Subcutaneous abdominal adipose tissue (tissue), 5 donors: ENCODE measurements at regions not wholly inside any gene's neighbourhood (a gene's known extent, or its start where the extent isn't known, plus 50 kb on each side); places are given as distances from the start of the nearest gene placed in this dataset.

Experiments
- H3K27ac ChIP-seq: one replicate; pipeline ENCODE4 v1.7.0; 2013; ENCODE audit warnings: low read depth, mild to moderate bottlenecking, inconsistent platforms, low read length, moderate library complexity
- H3K27me3 ChIP-seq, 5 donors: one replicate each; pipeline ENCODE4 v1.7.0; 2013; ENCODE audit warnings: low read length in 5 of 5, inconsistent platforms in 1 of 5; ENCODE audit not compliant: control insufficient read depth in 5 of 5, insufficient read depth in 4 of 5
- H3K36me3 ChIP-seq, 5 donors: one replicate each; pipeline ENCODE4 v1.7.0; 2013; ENCODE audit warnings: low read length in 5 of 5; ENCODE audit not compliant: control insufficient read depth in 5 of 5, insufficient read depth in 5 of 5
- H3K4me1 ChIP-seq, 5 donors: one replicate each; pipeline ENCODE4 v1.7.0; 2013; ENCODE audit warnings: low read length in 5 of 5, mild to moderate bottlenecking in 3 of 5, moderate library complexity in 1 of 5; ENCODE audit not compliant: control insufficient read depth in 5 of 5, insufficient read depth in 5 of 5
- H3K4me3 ChIP-seq, 5 donors: one replicate each; pipeline ENCODE4 v1.7.0; 2013; ENCODE audit warnings: low read length in 5 of 5, low read depth in 1 of 5
- H3K9ac ChIP-seq, 5 donors: one replicate each; pipeline ENCODE4 v1.7.0; 2013; ENCODE audit warnings: low read length in 5 of 5, mild to moderate bottlenecking in 4 of 5, moderate library complexity in 3 of 5
- H3K9me3 ChIP-seq, 5 donors: one replicate each; pipeline ENCODE4 v1.7.0; 2013; ENCODE audit warnings: low read length in 5 of 5; ENCODE audit not compliant: control insufficient read depth in 5 of 5
- donor health status: healthy.
- donor health status: healthy.
- donor health status: healthy.
- donor health status: healthy.
- donor health status: healthy.

- Histone ChIP-seq H3K4me3 (no peak overlapping the region), H3K9me3 (no peaks in the 10 kb centered on the region), H3K27me3 (peaks cover 0 to 8% (median 3%) of the 10 kb centered on the region in 5 donors), H3K36me3 (no peaks in the 10 kb centered on the region), H3K4me1 (no peaks in the 10 kb centered on the region), H3K27ac (no peak overlapping the region), H3K9ac (no peak overlapping the region)
Observed at GRCh38 chrX:20606831-20607230, 340.1 kb upstream of the RPS6KA3 start.

- no peaks in the 10 kb centered on the region for H3K36me3 ChIP-seq
- peaks cover 0 to 9% (median 6%) of the 10 kb centered on the region in 5 donors for H3K4me1 ChIP-seq
- H3K27ac ChIP-seq: peak overlapping the region; percentile 9
- no peak overlapping the region for H3K9ac ChIP-seq
- no peaks in the 10 kb centered on the region for H3K9me3 ChIP-seq
- peaks cover 0 to 10% (median 0%) of the 10 kb centered on the region in 5 donors for H3K27me3 ChIP-seq
- H3K4me3 ChIP-seq: no peak overlapping the region
Observed at GRCh38 chrX:20596856-20597255, 330.1 kb upstream of the RPS6KA3 start.

GRCh38 chrX:20595928-20596575 lies 329.3 kb upstream of the RPS6KA3 start:
- no peaks in the 10 kb centered on the region for H3K36me3 ChIP-seq
- H3K4me3 ChIP-seq: no peak overlapping the region
- H3K27me3 ChIP-seq: peaks cover 0 to 10% (median 0%) of the 10 kb centered on the region in 5 donors
- H3K4me1 ChIP-seq: peaks cover 0 to 9% (median 6%) of the 10 kb centered on the region in 5 donors
- H3K9ac ChIP-seq: no peak overlapping the region
- H3K9me3 ChIP-seq: peaks cover 0 to 3% (median 0%) of the 10 kb centered on the region in 5 donors
- H3K27ac ChIP-seq: peak overlapping the region; percentile 9

DNA sequence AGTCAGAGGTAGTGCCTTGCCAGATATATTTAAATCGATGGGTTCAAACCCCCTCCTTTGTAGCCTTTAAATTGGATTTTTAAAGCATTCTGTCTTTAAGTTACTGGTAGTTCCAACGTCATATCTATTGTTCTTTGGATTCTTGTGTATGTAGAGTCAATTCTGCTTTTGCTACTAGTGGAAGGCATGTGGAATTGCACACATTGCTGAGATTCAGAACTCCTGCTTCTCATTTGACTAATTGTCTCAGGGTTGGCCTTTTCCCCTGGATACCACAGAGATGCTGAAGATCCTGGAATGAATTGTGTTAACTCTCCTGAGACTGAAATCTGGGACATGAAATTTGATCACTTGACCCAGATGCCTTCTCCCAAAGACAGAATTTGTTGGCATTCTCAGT lies 328.3 kb upstream of the RPS6KA3 start:
- Histone ChIP-seq H3K27me3 (peaks cover 0 to 10% (median 0%) of the 10 kb centered on the region in 5 donors), H3K9me3 (peaks cover 0 to 4% (median 0%) of the 10 kb centered on the region in 5 donors), H3K9ac (no peak overlapping the region), H3K4me1 (peaks cover 0 to 9% (median 6%) of the 10 kb centered on the region in 5 donors), H3K4me3 (no peak overlapping the region), H3K36me3 (no peaks in the 10 kb centered on the region), H3K27ac (no peak overlapping the region)

GRCh38 chrX:20593836-20594235 lies 327.1 kb upstream of the RPS6KA3 start:
- no peak overlapping the region for H3K27ac ChIP-seq
- H3K9ac ChIP-seq: no peak overlapping the region
- no peaks in the 10 kb centered on the region for H3K36me3 ChIP-seq
- peaks cover 0 to 4% (median 0%) of the 10 kb centered on the region in 5 donors for H3K9me3 ChIP-seq
- H3K4me3 ChIP-seq: no peak overlapping the region
- H3K4me1 ChIP-seq: peaks cover 0 to 9% (median 6%) of the 10 kb centered on the region in 5 donors
- peaks cover 0 to 7% (median 0%) of the 10 kb centered on the region in 5 donors for H3K27me3 ChIP-seq

- Histone ChIP-seq H3K9ac (no peak overlapping the region), H3K4me3 (no peak overlapping the region), H3K27ac (no peak overlapping the region), H3K27me3 (peaks cover 0 to 7% (median 0%) of the 10 kb centered on the region in 5 donors), H3K36me3 (no peaks in the 10 kb centered on the region), H3K9me3 (peaks cover 0 to 4% (median 0%) of the 10 kb centered on the region in 5 donors), H3K4me1 (peaks cover 0 to 9% (median 6%) of the 10 kb centered on the region in 5 donors)
Observed at GRCh38 chrX:20593402-20593801, 326.7 kb upstream of the RPS6KA3 start.

- H3K4me1 ChIP-seq: peaks cover 0 to 7% (median 6%) of the 10 kb centered on the region in 5 donors
- H3K36me3 ChIP-seq: no peaks in the 10 kb centered on the region
Observed at GRCh38 chrX:20591246-20591645, 324.5 kb upstream of the RPS6KA3 start.

GRCh38 chrX:20585782-20586181 lies 319.1 kb upstream of the RPS6KA3 start:
- no peak overlapping the region for H3K9ac ChIP-seq
- no peaks in the 10 kb centered on the region for H3K4me1 ChIP-seq
- peaks cover 0 to 12% (median 0%) of the 10 kb centered on the region in 5 donors for H3K9me3 ChIP-seq
- no peaks in the 10 kb centered on the region for H3K27me3 ChIP-seq
- H3K36me3 ChIP-seq: no peaks in the 10 kb centered on the region
- H3K4me3 ChIP-seq: no peak overlapping the region
- no peak overlapping the region for H3K27ac ChIP-seq

More at GRCh38 chrX:20591246-20591645, 324.5 kb upstream of the RPS6KA3 start:
- Histone ChIP-seq H3K27me3 (peaks cover 0 to 5% (median 0%) of the 10 kb centered on the region in 5 donors), H3K4me3 (no peak overlapping the region), H3K27ac (no peak overlapping the region), H3K9me3 (peaks cover 0 to 10% (median 0%) of the 10 kb centered on the region in 5 donors), H3K9ac (no peak overlapping the region)

DNA sequence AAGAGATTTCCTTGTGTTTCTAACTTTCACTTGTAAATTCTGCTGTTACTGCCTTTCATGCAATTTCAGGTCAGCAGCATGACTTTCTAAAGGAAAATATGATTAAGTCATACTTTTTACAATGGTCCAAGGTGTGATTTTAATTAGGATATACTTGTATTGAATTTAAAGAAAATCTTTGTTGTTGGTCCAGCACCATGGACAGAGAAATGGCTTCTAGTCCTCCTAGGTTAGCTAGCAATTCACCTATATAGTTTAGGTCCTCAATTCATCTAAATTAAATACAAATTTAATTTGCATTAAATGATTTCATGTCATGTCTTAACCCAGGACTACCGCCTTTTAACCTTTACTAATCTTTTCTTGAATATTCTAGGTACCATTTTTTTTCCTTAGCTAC lies 304.9 kb upstream of the RPS6KA3 start:
- no peak overlapping the region for H3K27ac ChIP-seq
- peaks cover 0 to 2% (median 0%) of the 10 kb centered on the region in 5 donors for H3K9me3 ChIP-seq
- H3K4me1 ChIP-seq: no peaks in the 10 kb centered on the region
- H3K27me3 ChIP-seq: peaks cover 0 to 6% (median 0%) of the 10 kb centered on the region in 5 donors
- H3K9ac ChIP-seq: no peak overlapping the region
- no peaks in the 10 kb centered on the region for H3K36me3 ChIP-seq
- no peak overlapping the region for H3K4me3 ChIP-seq

GRCh38 chrX:20567108-20567507 lies 300.4 kb upstream of the RPS6KA3 start:
- Histone ChIP-seq H3K27me3 (peaks cover 0 to 2% (median 0%) of the 10 kb centered on the region in 5 donors), H3K36me3 (no peaks in the 10 kb centered on the region), H3K9ac (no peak overlapping the region), H3K9me3 (peaks cover 0 to 2% (median 0%) of the 10 kb centered on the region in 5 donors), H3K4me3 (no peak overlapping the region), H3K4me1 (no peaks in the 10 kb centered on the region), H3K27ac (no peak overlapping the region)
